Spleen (tissue), 7 donors: ENCODE measurements at regions not wholly inside any gene's neighbourhood (a gene's known extent, or its start where the extent isn't known, plus 50 kb on each side); places are given as distances from the start of the nearest gene placed in this dataset.

Experiments used
- CTCF ChIP-seq, 11 experiments: fragments of 200-600 bp in 7 of 11; fragments of 450-650 bp in 4 of 11; sonication (generic) in 4 of 11; IDR thresholded peaks in 8 of 11; conservative IDR thresholded peaks in 3 of 11; 1 replicate in 7 of 11; 2 replicates in 4 of 11; pipeline versions ENCODE4 v1.4.0 to v1.8.0; 2016 to 2021; ENCODE audit warnings: antibody characterized with exemption in 11 of 11, inconsistent platforms in 4 of 11, mild to moderate bottlenecking in 1 of 11
- POLR2A ChIP-seq, 3 donors: fragments of 450-650 bp; IDR thresholded peaks; one replicate each; pipeline ENCODE4 v1.5.1; 2017; ENCODE audit warnings: antibody characterized with exemption in 3 of 3, mild to moderate bottlenecking in 1 of 3
- POLR2AphosphoS5 ChIP-seq, 3 donors: sonication (generic); formaldehyde crosslinking; IDR thresholded peaks; one replicate each; pipeline ENCODE4 v1.5.1; 2017; ENCODE audit warnings: antibody characterized with exemption in 3 of 3
- donor health status: DM: no; HTN: no; CAD: no; lungs with moderate emphysema.
- donor health status: DM: no; HTN: no; CAD: no.
- donor health status: DM: no; HTN: no; CAD: no.

- no peak for TF ChIP-seq POLR2AphosphoS5 (IDR thresholded peaks at IDR 0.05)
- TF ChIP-seq POLR2A (IDR thresholded peaks at IDR 0.05), result no peak
- TF ChIP-seq CTCF (IDR thresholded peaks at IDR 0.05 in 8 of 11, conservative IDR thresholded peaks at IDR 0.05 in 3 of 11), result no peak
These were observed 450.0 kb downstream of the TLE1 start for GRCh38 chr9:81239388-81239787.
